ENCODE measurements at regions not wholly inside any gene's neighbourhood (a gene's known extent, or its start where the extent isn't known, plus 50 kb on each side); places are given as distances from the start of the nearest gene placed in this dataset.

GRCh38 chr2:34534341-34534740 lies 935.2 kb upstream of the FAM98A start:
- Histone ChIP-seq H3K4me3 (ENCODE audit: low read length) (no peak overlapping the region), H3K9me3 (ENCODE audit: control insufficient read depth in 1 of 2, insufficient read depth in 1 of 2, low read length in 2 of 2) (no peaks in the 10 kb centered on the region), H3K36me3 (ENCODE audit: insufficient read depth, low read length) (no peaks in the 10 kb centered on the region), H3K27me3 (ENCODE audit: control insufficient read depth in 1 of 2, insufficient read depth in 2 of 2, low read length in 2 of 2) (no peaks in the 10 kb centered on the region), H3K27ac (ENCODE audit: low read depth in 1 of 2, low read length in 2 of 2) (no peak overlapping the region), H3K4me1 (ENCODE audit: insufficient read depth, low read length) (no peaks in the 10 kb centered on the region)
- Mint-ChIP-seq H3K27ac (no peak overlapping the region), H3K4me1 (ENCODE audit: low read depth) (no peaks in the 10 kb centered on the region), H3K27me3 (no peaks in the 10 kb centered on the region), H3K9me3 (peaks cover 9% of the 10 kb centered on the region), H3K4me3 (no peak overlapping the region), H3K36me3 (ENCODE audit: low read depth) (no peaks in the 10 kb centered on the region)
- CTCF ChIA-PET: no interaction called here
- no peak for TF ChIP-seq CTCF (IDR thresholded peaks at IDR 0.05)
- DNase-seq (no peak), ATAC-seq (ENCODE audit: poor library complexity) (no peak)
- POLR2A ChIA-PET: no interaction called here
- intact Hi-C loops (cut with DNase I, micrococcal nuclease): no loop called here

GRCh38 chr2:34533585-34534183 lies 934.6 kb upstream of the FAM98A start:
- no peaks in the 10 kb centered on the region for H3K36me3 Mint-ChIP-seq (ENCODE audit: low read depth)
- no peak overlapping the region for H3K27ac Mint-ChIP-seq
- ATAC-seq (ENCODE audit: poor library complexity) (no peak), DNase-seq (no peak)
- no peak for TF ChIP-seq CTCF (IDR thresholded peaks at IDR 0.05)
- peaks cover 7% of the 10 kb centered on the region for H3K9me3 Mint-ChIP-seq
- Histone ChIP-seq H3K27ac (ENCODE audit: low read depth in 1 of 2, low read length in 2 of 2) (no peak overlapping the region), H3K4me1 (ENCODE audit: insufficient read depth, low read length) (no peaks in the 10 kb centered on the region), H3K9me3 (ENCODE audit: control insufficient read depth in 1 of 2, insufficient read depth in 1 of 2, low read length in 2 of 2) (no peaks in the 10 kb centered on the region), H3K36me3 (ENCODE audit: insufficient read depth, low read length) (no peaks in the 10 kb centered on the region), H3K27me3 (ENCODE audit: control insufficient read depth in 1 of 2, insufficient read depth in 2 of 2, low read length in 2 of 2) (no peaks in the 10 kb centered on the region), H3K4me3 (ENCODE audit: low read length) (no peak overlapping the region)
- no peak overlapping the region for H3K4me3 Mint-ChIP-seq
- CTCF ChIA-PET: no interaction called here
- POLR2A ChIA-PET: no interaction called here
- intact Hi-C loops (cut with DNase I, micrococcal nuclease): no loop called here
- no peaks in the 10 kb centered on the region for H3K4me1 Mint-ChIP-seq (ENCODE audit: low read depth)
- H3K27me3 Mint-ChIP-seq: no peaks in the 10 kb centered on the region

GRCh38 chr2:34529965-34530364 lies 930.9 kb upstream of the FAM98A start:
- intact Hi-C loops (cut with DNase I, micrococcal nuclease): no loop called here
- peaks cover 7% of the 10 kb centered on the region for H3K9me3 Mint-ChIP-seq
- no peaks in the 10 kb centered on the region for H3K4me1 ChIP-seq (ENCODE audit: insufficient read depth, low read length)
- no peaks in the 10 kb centered on the region for H3K36me3 ChIP-seq (ENCODE audit: insufficient read depth, low read length)
- no peaks in the 10 kb centered on the region for H3K36me3 Mint-ChIP-seq (ENCODE audit: low read depth)
- CTCF ChIA-PET: no interaction called here
- H3K4me3 ChIP-seq (ENCODE audit: low read length): no peak overlapping the region
- no peak for DNase-seq
- H3K27ac ChIP-seq (ENCODE audit: low read depth in 1 of 2, low read length in 2 of 2): no peak overlapping the region
- no peak for ATAC-seq (ENCODE audit: poor library complexity)
- no peak overlapping the region for H3K27ac Mint-ChIP-seq
- H3K9me3 ChIP-seq (ENCODE audit: control insufficient read depth in 1 of 2, insufficient read depth in 1 of 2, low read length in 2 of 2): no peaks in the 10 kb centered on the region
- H3K4me3 Mint-ChIP-seq: no peak overlapping the region
- POLR2A ChIA-PET: no interaction called here
- H3K4me1 Mint-ChIP-seq (ENCODE audit: low read depth): no peaks in the 10 kb centered on the region
- no peaks in the 10 kb centered on the region for H3K27me3 ChIP-seq (ENCODE audit: control insufficient read depth in 1 of 2, insufficient read depth in 2 of 2, low read length in 2 of 2)
- no peak for TF ChIP-seq CTCF (IDR thresholded peaks at IDR 0.05)
- H3K27me3 Mint-ChIP-seq: no peaks in the 10 kb centered on the region

Measured in CD4-positive, alpha-beta T cell (primary cell).